DOHH2 (cell line): ENCODE measurements at regions not wholly inside any gene's neighbourhood (a gene's known extent, or its start where the extent isn't known, plus 50 kb on each side); places are given as distances from the start of the nearest gene placed in this dataset.

ENCODE experiments used
- EZH2phosphoT487 ChIP-seq: fragments of 200-600 bp; sonication (generic); IDR thresholded peaks from 2 replicates; pipeline ENCODE4 v1.6.1; 2017; ENCODE audit warnings: borderline replicate concordance, mild to moderate bottlenecking, antibody characterized with exemption, low read length, moderate library complexity, mixed read lengths
- TF ChIP-seq, protein P1 (sequence below): fragments of 200-600 bp; sonication (generic); IDR thresholded peaks from one replicate; pipeline ENCODE4 v1.5.1; 2014; ENCODE audit warnings: antibody characterized with exemption, mild to moderate bottlenecking, low read depth, low read length; ENCODE audit not compliant: poor library complexity, severe bottlenecking

DNA sequence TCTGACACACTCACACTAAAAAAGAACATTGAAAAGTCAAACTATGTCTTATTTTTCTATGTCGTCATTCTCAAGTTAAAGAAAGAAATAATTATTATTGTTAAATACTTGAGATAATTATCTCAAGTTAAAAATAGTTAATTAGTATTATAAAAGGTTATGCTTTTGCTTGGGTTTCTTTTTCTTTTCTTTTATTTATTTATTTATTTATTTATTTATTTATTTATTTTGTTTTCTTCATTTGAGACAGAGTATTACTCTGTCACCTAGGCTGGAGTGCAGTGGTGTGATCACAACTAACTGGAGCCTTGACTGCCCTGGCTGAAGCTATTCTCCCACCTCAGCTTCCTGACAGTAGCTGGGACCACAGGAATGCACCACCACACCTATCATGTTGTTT lies 59.9 kb downstream of the UBQLN2 start:
- TF ChIP-seq, protein P1, sequence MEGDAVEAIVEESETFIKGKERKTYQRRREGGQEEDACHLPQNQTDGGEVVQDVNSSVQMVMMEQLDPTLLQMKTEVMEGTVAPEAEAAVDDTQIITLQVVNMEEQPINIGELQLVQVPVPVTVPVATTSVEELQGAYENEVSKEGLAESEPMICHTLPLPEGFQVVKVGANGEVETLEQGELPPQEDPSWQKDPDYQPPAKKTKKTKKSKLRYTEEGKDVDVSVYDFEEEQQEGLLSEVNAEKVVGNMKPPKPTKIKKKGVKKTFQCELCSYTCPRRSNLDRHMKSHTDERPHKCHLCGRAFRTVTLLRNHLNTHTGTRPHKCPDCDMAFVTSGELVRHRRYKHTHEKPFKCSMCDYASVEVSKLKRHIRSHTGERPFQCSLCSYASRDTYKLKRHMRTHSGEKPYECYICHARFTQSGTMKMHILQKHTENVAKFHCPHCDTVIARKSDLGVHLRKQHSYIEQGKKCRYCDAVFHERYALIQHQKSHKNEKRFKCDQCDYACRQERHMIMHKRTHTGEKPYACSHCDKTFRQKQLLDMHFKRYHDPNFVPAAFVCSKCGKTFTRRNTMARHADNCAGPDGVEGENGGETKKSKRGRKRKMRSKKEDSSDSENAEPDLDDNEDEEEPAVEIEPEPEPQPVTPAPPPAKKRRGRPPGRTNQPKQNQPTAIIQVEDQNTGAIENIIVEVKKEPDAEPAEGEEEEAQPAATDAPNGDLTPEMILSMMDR = no peak
- no peak for TF ChIP-seq EZH2phosphoT487
